ENCODE measurements at regions not wholly inside any gene's neighbourhood (a gene's known extent, or its start where the extent isn't known, plus 50 kb on each side); places are given as distances from the start of the nearest gene placed in this dataset.
"Not testable (repeated sequence)": the region's sequence is repeated elsewhere in the genome, so short reads cannot be mapped to it uniquely, and the experiment has no call there.

- DNase-seq (ENCODE audit: low read depth in 2 of 2) = no peak
Measured at GRCh38 chr2:189231719-189232323, 52.3 kb upstream of the COL5A2 start.

GRCh38 chr2:189232759-189233406, 53.3 kb upstream of the COL5A2 start:
- no peak for DNase-seq (ENCODE audit: low read depth in 2 of 2)

- DNase-seq (ENCODE audit: low read depth in 2 of 2) = no peak
Measured at GRCh38 chr2:189233527-189233926, 54.0 kb upstream of the COL5A2 start.

GRCh38 chr2:189234991-189235390, 55.4 kb upstream of the COL5A2 start:
- no peak for DNase-seq (ENCODE audit: low read depth in 2 of 2)

GRCh38 chr2:189236066-189236465, 56.5 kb upstream of the COL5A2 start:
- no peak for DNase-seq (ENCODE audit: low read depth in 2 of 2)

GRCh38 chr2:189238903-189239302, 59.3 kb upstream of the COL5A2 start:
- no peak for DNase-seq (ENCODE audit: low read depth in 2 of 2)

GRCh38 chr2:189243843-189244242, 64.3 kb upstream of the COL5A2 start:
- not testable (repeated sequence) for DNase-seq (ENCODE audit: low read depth in 2 of 2)

GRCh38 chr2:189247276-189247675, 67.7 kb upstream of the COL5A2 start:
- DNase-seq (ENCODE audit: low read depth in 2 of 2) = no peak

GRCh38 chr2:189248141-189248540, 68.6 kb upstream of the COL5A2 start:
- no peak for DNase-seq (ENCODE audit: low read depth in 2 of 2)

GRCh38 chr2:189249171-189249570, 69.6 kb upstream of the COL5A2 start:
- DNase-seq (ENCODE audit: low read depth in 2 of 2) = no peak

- DNase-seq (ENCODE audit: low read depth in 2 of 2) = no peak
Measured at GRCh38 chr2:189249901-189250300, 70.3 kb upstream of the COL5A2 start.

GRCh38 chr2:189252991-189253675, 73.6 kb upstream of the COL5A2 start:
- no peak for DNase-seq (ENCODE audit: low read depth in 2 of 2)

GRCh38 chr2:189253836-189254235, 74.3 kb upstream of the COL5A2 start:
- no peak for DNase-seq (ENCODE audit: low read depth in 2 of 2)

- DNase-seq (ENCODE audit: low read depth in 2 of 2) = no peak
Measured at GRCh38 chr2:189254268-189254883, 74.8 kb upstream of the COL5A2 start.

- no peak for DNase-seq (ENCODE audit: low read depth in 2 of 2)
Measured at GRCh38 chr2:189255711-189256110, 76.2 kb upstream of the COL5A2 start.

GRCh38 chr2:189258616-189259365, 79.2 kb upstream of the COL5A2 start:
- no peak for DNase-seq (ENCODE audit: low read depth in 2 of 2)

- DNase-seq (ENCODE audit: low read depth in 2 of 2) = no peak
Measured at GRCh38 chr2:189260361-189260814, 80.8 kb upstream of the COL5A2 start.

GRCh38 chr2:189261431-189261841, 81.9 kb upstream of the COL5A2 start:
- no peak for DNase-seq (ENCODE audit: low read depth in 2 of 2)

GRCh38 chr2:189261916-189262315, 82.4 kb upstream of the COL5A2 start:
- DNase-seq (ENCODE audit: low read depth in 2 of 2) = no peak

- no peak for DNase-seq (ENCODE audit: low read depth in 2 of 2)
Measured at GRCh38 chr2:189265696-189266320, 86.2 kb upstream of the COL5A2 start.

- DNase-seq (ENCODE audit: low read depth in 2 of 2) = no peak
Measured at GRCh38 chr2:189267491-189267890, 87.9 kb upstream of the COL5A2 start.

Measured in activated CD8-positive, alpha-beta memory T cell treated with anti-CD3 and anti-CD28 coated beads for 4 hours (primary cell).